Upper lobe of right lung (tissue), 1 donor: ENCODE measurements at regions not wholly inside any gene's neighbourhood (a gene's known extent, or its start where the extent isn't known, plus 50 kb on each side); places are given as distances from the start of the nearest gene placed in this dataset.

Experiments used
- ATAC-seq: fragments of 200-7000 bp; cut with Tn5 transposase; one replicate; pipeline ENCODE4 v1.9.1; 2020; ENCODE audit warnings: mild to moderate bottlenecking, moderate library complexity
- DNase-seq: peaks from one replicate; pipeline ENCODE4 v3.0.0-alpha.2; 2020
- H3K27ac ChIP-seq: fragments of 200-600 bp; one replicate; pipeline ENCODE4 v1.8.0; 2022
- H3K27me3 ChIP-seq: fragments of 200-600 bp; one replicate; pipeline ENCODE4 v1.8.0; 2022; ENCODE audit warnings: mild to moderate bottlenecking
- H3K36me3 ChIP-seq: fragments of 200-600 bp; one replicate; pipeline ENCODE4 v1.8.0; 2022
- H3K4me1 ChIP-seq: fragments of 200-600 bp; one replicate; pipeline ENCODE4 v1.8.0; 2022
- H3K4me3 ChIP-seq: fragments of 200-600 bp; one replicate; pipeline ENCODE4 v1.8.0; 2022; ENCODE audit warnings: mild to moderate bottlenecking
- H3K9me3 ChIP-seq: fragments of 200-600 bp; one replicate; pipeline ENCODE4 v1.8.0; 2022
- intact Hi-C: fragments of 100-400 bp; cut with DNase I; formaldehyde crosslinking; loops from one replicate; pipeline ENCODE4 v1.11.0; 2022
- TF ChIP-seq, protein P1 (sequence below): fragments of 200-600 bp; IDR thresholded peaks from one replicate; pipeline ENCODE4 v1.8.0; 2022; ENCODE audit warnings: antibody characterized with exemption
- donor health status: DM: no; HTN: yes; CAD: no; lungs with severe emphysema.

DNA sequence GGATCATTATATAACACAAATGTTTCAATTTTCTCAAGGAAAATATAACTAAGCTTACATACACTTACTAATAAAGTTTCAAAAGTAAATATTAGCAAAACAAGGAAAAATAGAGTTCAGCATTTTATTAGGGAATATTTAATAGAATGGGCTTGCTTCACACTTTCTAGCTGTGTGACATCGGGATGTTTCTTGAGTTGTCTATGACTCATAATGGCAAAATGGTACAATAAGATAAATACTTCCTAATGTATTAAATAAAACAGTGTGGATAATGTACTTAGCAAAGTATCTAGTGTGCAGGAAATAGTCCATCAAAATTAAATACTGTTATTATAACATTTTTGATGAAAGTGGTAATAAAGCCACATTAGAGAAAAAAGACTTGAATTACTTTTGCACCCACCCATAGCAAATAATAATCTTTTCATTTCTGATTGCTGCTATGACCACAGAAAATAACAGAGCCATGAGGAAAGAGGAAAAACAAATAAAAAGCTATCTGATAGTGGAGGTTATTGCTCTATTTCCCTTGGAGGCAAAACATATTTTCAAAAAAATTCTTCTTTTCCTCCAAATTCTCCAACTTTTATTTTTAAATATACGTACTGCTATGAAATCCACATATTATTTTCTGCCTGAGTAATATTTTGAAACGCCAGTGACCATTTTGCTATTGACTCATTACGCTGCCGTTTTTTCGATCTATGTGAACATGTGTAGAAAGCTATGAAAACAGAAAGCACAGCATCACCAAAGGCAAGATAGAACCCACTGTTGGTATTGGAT is 272.9 kb upstream of the KLF6 start:
- intact Hi-C loops = no loop called here
- TF ChIP-seq, protein P1, sequence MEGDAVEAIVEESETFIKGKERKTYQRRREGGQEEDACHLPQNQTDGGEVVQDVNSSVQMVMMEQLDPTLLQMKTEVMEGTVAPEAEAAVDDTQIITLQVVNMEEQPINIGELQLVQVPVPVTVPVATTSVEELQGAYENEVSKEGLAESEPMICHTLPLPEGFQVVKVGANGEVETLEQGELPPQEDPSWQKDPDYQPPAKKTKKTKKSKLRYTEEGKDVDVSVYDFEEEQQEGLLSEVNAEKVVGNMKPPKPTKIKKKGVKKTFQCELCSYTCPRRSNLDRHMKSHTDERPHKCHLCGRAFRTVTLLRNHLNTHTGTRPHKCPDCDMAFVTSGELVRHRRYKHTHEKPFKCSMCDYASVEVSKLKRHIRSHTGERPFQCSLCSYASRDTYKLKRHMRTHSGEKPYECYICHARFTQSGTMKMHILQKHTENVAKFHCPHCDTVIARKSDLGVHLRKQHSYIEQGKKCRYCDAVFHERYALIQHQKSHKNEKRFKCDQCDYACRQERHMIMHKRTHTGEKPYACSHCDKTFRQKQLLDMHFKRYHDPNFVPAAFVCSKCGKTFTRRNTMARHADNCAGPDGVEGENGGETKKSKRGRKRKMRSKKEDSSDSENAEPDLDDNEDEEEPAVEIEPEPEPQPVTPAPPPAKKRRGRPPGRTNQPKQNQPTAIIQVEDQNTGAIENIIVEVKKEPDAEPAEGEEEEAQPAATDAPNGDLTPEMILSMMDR = no peak
- H3K4me3 ChIP-seq = no peak overlapping the region

DNA sequence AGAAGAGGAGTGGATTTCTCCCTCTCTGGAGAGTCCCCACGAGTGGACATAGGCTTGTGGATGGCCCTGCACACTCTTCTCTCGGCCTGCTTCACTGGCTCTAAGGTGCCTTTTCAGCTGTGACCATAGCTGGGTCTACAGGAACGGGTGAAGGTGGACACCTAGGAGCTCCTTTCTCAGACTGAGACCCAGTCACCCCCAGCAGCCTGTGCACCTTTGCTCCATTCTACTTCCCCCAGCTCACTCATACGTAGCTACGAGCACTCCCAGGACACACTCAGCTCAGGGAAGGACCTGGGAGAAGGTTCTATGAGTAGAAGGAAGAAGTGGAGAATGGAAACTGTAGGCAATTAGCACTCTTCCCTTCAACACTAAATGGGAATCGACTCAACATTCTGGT is 272.0 kb upstream of the KLF6 start:
- Histone ChIP-seq H3K27me3 (no peaks in the 10 kb centered on the region), H3K9me3 (no peaks in the 10 kb centered on the region), H3K4me1 (peaks cover 39% of the 10 kb centered on the region), H3K27ac (no peak overlapping the region), H3K4me3 (no peak overlapping the region), H3K36me3 (no peaks in the 10 kb centered on the region)
- TF ChIP-seq, protein P1 = no peak
- no peak for DNase-seq
- no peak for ATAC-seq
- intact Hi-C loops = no loop called here

More for the DNA sequence above, 272.9 kb upstream of the KLF6 start:
- Histone ChIP-seq H3K36me3 (no peaks in the 10 kb centered on the region), H3K9me3 (no peaks in the 10 kb centered on the region), H3K27ac (no peak overlapping the region), H3K27me3 (no peaks in the 10 kb centered on the region), H3K4me1 (peaks cover 37% of the 10 kb centered on the region)
- no peak for ATAC-seq
- DNase-seq = no peak

DNA sequence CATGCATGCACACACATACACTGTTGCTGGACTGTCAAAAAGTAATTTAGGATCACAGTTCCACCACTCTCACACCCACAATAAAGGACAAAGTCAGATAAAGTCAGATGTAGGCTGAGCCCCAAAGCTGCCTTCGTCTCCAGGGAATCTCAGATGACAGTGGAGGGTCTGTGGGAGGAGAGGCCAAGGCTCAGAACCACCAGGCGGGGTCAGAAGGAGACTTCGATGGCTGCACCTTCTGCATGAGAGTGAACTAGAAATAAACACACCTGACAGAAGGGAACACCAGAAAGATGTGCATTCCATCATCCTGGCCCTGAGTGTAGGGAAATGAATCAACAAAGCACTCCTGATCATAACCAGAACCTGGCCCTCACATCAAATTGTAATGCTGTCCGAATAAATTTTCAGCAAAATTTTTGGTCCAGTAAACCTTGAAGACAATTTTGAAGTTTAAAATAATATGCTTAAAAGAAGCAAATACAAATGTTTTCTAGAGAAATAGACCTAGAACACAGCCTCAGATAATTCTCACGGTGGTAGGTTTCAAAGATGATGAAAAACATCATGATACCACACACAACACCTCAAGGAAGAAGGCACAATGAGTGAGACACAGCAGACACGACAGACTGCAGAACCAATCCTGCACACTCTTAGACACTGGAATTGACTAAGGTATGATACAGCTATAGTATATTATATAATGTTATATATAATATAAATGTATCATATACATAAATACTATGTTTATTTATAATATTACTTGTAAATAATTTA is 269.8 kb upstream of the KLF6 start:
- Histone ChIP-seq H3K27ac (no peak overlapping the region), H3K36me3 (no peaks in the 10 kb centered on the region), H3K27me3 (no peaks in the 10 kb centered on the region), H3K9me3 (no peaks in the 10 kb centered on the region), H3K4me1 (peaks cover 38% of the 10 kb centered on the region), H3K4me3 (no peak overlapping the region)
- intact Hi-C loops = no loop called here
- no peak for ATAC-seq
- TF ChIP-seq, protein P1 = no peak
- no peak for DNase-seq

DNA sequence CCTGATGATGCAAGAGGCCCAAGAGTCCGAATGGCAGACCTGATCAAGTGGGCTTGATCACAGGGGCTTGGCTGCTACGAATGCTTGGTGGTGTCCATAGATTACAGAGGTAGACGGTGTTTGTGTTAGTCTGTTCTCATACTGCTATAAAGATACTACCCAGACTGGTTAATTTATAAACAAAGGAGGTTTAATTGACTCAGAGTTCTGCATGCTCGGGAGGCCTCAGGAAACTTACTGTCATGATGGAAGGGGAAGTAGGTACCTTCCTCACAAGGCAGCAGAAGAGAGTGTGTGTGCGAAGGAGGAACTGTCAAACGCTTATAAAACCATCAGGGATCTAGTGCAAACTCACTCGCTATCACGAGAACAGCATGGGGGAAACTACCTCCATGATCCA is 268.9 kb upstream of the KLF6 start:
- H3K27ac ChIP-seq = no peak overlapping the region
- DNase-seq = no peak
- no peak overlapping the region for H3K4me3 ChIP-seq
- intact Hi-C loops = no loop called here
- no peaks in the 10 kb centered on the region for H3K27me3 ChIP-seq
- H3K4me1 ChIP-seq = peaks cover 34% of the 10 kb centered on the region
- H3K36me3 ChIP-seq = no peaks in the 10 kb centered on the region
- H3K9me3 ChIP-seq = no peaks in the 10 kb centered on the region
- TF ChIP-seq, protein P1 = no peak
- peak; percentile 69 for ATAC-seq

- Histone ChIP-seq H3K4me1 (peaks cover 19% of the 10 kb centered on the region), H3K4me3 (peak overlapping the region; percentile 43), H3K36me3 (no peaks in the 10 kb centered on the region), H3K27ac (peak overlapping the region; percentile 81), H3K9me3 (no peaks in the 10 kb centered on the region), H3K27me3 (no peaks in the 10 kb centered on the region)
- ATAC-seq = peak; percentile 66
- TF ChIP-seq, protein P1 = no peak
- intact Hi-C loops = no loop called here
- DNase-seq = no peak
Observed at GRCh38 chr10:4051641-4052151, 266.7 kb upstream of the KLF6 start.
